ENCODE measurements at regions not wholly inside any gene's neighbourhood (a gene's known extent, or its start where the extent isn't known, plus 50 kb on each side); places are given as distances from the start of the nearest gene placed in this dataset.

DNA sequence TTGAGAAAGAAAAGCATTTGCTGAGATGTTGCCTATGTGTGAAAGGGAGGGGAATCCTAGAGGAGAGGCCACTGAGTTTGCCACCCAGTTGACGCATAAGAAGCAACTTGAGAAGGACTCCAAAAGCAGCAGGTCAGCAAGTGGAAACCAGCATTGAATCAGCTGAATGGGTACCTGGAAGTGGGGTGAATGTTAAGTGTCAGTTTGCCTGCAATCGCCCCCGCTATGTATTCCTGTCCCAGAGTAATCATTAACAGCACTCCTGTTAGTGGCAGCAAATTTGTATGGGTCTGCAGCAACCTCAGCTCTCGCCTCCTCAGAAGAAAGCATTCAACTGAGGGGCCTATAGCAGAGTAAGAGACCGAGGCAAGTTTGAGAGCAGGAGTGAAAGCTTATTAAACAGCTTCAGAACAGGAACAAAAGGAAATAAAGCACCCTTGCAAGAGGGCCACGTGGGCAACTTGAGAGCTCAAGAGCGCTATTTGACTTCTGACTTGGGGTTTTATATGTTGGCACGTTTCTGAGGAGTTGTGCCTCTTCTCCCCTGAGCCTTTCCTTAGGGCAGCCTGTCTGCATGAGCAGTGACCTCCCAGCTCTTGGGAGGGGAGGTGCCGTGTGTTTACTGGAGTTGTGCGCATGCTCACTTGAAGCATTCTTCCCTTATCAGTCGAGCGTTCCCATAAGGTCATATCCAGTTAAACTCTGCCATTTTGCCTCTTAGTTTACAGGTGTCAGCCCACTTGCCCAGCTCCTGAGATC lies 122.6 kb upstream of the PHACTR1 start:
- no peak for DNase-seq

DNA sequence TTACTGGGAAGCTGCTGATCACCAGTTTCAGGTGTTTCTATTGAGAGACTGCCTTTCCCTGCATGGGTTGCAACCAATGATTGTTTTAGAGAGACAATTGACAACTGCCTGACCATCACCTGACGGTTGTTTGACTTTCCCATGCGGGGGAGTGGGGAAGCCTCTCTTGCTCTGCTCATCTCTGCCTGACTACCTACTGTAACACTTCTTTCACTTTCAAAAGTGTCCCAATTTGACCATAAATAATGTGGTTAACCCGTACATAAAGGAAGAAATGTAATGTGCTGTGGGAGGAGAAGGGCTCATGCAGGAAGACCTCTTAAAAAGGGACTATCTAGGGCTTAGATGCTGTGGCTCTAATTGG lies 122.1 kb upstream of the PHACTR1 start:
- DNase-seq: no peak

DNA sequence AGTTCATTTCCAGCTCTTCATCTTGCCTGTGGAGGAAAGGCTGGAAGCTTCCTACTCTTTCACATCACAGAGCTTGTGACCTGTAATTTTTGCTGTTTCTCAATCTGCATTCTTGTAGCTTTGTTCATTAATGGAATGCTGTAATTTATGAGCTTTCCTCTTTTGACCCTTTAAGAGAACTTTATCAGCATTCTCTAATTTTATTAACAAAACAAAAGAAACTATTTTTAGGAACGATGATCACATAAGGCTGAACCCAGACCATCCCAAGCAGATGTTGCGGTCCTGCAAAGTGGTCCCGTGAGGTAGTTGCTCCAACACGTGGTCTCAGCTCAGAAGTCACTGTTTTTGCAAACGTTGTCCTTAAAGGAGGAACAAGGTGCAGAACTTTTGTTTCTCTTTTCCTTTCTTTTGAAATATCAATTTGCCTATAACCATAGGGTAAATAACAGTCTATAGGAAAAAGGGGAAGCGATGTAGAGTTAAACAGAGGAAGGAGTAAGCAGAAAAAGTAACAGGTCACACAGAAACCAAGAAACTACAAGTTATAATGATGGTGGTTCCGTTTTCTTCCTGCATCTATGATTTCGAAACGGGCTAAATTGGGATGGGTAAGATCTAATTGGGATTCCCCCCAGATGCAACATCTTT lies 121.3 kb upstream of the PHACTR1 start:
- no peak for DNase-seq

DNA sequence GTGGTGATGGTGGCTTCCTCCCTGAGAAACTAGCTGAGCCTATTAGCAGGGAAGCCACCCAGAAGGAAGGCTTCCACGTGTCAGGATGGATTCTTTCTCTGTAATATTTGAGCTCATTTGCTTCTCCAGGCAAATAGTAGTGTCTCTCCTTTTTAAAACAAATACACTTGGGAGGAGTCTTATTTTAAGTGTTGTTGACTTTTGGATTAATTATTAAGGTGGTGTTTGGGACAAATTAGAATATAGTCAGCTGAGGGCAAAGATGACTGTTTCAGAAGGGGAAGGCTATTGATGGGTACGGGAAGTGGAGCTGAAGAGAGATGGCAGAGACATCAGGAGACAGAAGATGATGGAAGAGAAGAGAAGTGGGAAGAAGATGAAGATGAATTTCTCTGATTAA lies 119.8 kb upstream of the PHACTR1 start:
- no peak for DNase-seq

DNA sequence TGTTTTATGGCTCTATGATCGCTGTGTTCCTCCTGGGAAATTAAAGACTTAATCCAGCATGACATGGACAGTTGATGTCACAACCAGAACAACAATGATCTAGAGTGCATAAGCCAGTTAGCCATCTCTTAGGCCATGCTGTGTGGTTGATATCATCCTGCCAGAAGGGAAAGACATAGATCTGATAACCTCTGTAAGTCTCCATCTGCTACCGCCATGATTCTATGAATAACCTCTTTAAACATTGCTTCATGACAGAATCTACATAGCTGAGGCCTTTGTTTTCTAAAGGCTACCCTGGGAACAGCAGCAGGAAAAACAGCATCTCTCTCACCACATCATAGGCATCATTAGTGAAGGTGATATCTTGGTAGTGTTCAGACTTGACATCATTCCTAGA lies 117.6 kb upstream of the PHACTR1 start:
- DNase-seq: no peak

DNA sequence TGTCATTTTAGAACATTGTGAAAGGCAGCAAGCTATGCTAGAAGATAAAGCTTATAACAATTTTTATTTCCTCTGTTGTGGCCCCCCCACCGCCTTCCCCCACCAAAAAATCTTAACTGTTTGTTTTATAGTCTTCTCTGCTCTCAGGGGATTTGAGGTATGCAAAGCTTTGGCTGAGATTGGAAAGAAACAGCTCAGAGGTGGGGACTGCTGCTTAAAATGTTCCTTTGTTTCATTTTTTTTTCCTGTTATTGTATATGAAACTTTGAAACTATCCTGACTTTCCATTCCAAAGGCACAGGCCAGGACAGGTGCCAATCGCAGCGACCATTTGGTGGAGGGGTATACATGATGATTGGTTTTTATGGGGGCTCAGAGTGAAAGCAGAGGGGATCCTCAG lies 114.7 kb upstream of the PHACTR1 start:
- DNase-seq: no peak

DNA sequence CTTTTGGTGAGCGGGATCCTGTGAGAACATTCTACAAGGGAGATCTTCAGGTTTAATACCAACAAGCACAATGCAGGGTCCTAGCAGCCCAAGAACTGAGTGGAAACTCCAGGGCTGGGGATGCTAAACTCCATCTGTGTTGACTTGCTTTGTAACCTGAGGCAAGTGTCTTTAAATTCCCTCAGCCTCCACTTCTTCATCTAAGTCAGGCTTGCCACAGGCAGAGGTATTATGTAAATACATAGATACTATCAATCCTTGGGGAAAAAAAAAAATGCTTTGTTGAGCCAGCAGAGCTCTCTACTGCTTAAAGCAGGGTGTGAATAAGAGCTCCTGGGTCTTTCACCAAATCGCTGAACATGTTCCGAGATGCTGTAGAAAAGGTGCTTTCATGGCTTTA lies 114.2 kb upstream of the PHACTR1 start:
- no peak for DNase-seq

DNA sequence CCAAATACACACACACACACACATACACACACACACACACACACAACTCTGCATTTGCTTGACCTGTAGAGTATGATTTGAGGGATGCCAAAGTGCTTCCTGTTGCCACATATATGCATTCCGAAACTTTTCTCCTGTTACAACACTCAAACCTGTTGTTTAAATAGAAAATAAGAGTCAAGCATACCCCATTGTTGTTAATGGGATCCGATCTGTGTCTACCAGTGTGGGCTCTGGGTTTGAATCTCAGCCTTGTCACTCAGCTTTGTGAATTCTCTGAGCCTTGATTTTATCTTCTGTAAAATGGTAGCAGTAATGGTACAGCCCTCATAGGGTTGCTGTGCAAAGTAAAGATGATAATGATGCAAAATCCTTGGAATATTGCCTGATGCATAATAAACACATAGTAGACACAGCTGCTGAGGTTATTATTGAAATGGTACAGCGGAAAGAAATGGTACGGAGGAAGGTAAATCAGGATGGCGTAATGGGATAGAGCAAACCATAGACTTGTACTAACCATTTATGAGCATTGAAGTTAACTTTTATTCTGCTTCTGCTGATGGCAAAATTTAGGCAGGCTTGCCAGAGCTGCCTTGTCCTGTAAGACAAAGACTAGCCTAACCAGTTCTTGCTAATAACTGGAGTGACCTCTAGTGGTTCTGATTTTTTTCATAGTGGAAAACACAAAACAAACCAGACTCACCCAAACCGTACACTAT lies 113.5 kb upstream of the PHACTR1 start:
- DNase-seq: peak; percentile 4

DNA sequence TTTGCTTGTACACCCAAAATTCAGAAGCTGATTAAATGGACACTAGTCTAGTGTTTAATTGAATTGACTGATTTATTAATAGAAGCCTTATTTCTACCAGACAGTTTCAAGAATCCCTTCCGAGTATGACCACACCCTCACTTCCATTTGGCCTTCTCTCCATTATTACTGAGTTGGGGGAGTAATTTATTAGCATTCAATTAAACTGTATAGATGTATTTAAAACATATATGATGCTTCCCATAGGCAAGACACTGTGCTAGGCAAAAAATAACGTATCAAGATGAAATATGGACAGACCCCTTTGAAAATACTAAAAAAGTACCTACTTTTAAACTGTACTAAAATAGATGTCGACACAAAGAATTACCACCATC lies 112.9 kb upstream of the PHACTR1 start:
- no peak for DNase-seq

DNA sequence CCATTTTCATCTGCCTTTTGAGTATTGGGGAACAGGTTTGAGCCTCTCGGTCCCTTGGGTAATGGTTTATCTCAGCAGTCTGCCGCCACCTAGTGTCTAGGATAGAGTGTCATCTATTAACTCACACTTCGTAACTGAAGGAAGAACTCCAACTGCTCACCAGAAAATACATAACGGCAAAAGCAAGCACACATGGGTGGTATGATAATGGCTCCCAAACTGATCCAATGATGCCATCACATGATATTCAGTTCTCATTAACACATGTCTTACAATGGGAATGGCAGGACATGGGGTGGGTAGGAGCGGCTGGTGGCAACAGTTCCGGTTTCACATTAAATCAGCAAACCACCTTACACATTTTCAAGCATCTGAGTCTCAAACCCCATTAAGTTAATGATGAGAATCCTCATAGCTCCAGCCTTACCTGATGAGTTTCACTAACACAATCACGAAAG lies 110.7 kb upstream of the PHACTR1 start:
- peak; percentile 71 for DNase-seq

DNA sequence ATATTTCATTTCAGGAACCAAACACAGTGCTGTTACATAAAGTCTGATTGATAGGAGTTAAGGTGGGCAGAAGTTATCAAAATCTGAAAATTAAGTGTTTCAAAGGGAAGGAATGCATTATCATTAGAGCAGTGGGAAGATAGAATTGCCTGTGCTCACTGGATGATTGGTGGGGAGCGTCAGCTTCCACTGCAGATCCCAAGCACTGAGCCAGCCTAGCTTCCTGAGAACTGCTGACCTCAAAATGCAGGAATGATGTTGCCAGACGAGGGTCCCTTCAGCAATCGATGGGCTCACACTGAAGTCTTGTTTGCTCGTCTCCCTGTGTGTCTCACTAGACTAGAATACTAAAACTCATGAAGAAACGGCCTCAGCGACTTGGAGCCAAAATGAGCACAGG lies 110.0 kb upstream of the PHACTR1 start:
- DNase-seq: no peak

DNA sequence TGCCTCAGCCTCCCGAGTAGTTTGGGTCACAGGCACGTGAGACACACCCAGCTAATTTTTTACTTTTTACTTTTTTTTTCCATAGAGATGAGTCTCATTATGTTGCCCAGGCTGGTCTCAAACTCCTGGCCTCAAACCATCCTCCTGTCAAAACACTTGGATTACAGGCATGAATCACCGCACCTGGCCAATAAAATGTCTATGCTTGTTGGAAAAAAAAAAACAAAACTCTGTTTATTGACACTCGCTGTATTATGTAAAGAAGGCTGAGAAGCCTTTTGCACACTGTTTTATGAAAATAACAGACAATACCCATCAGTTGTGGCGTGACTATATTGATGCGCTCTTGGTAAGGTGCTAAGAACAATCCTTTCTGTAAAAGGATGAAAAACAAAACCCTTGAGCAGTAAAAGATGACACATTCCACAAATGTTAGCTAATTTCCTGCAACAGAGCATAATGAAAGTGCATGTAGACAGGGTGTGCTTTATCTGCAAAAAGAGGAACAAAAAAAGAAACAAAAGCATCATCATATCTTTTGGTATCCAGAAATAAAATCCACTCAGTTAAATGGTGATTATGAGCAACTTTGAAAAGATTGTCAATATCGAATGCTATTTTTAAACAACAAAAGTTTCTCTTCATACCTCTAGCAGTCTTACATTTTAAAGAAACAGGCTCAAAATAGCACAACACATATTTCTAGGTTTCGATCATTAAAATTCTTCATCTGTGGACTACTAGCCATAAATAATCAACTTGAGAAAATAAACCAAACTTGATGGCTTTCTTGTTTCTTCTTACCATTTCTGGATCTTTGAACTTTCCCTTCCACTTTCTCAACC lies 108.3 kb upstream of the PHACTR1 start:
- DNase-seq: peak; percentile 25

DNA sequence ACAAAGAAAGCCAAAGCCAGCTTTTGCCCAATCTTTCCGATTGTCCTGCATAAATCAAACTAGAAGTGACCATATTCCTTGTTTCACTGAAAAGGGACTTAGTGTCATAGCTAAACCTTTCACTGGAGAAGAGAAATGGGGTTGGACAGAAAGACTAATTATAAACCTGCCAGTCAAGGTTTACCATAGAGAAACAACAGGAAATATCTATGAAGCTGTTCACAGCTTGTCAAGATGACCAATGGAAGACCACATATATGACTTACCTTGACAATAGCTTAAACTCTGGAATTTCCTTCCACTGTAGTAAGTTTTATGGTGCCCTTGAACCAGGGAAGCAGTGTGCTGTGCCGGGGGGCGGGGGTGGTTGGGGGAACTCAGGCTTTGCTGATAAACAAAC lies 107.7 kb upstream of the PHACTR1 start:
- DNase-seq: no peak

DNA sequence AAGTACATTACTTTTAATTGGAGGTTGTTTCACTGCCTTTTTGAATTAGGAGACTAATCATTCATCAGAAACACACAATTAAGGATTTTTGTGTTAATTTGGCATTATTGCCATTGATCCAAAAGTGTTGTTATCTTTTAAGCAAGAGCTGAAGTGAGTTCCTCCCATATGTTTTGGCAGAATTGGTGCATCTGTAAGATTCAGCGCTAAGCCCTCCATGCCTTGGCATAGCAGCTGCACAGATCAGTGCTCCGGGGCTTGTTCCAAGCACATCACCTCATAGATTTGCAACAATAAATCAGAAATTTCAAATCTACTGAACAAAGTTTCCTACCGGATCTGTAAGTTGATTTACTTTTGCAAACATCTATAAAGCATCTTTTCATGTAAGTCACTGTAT lies 106.8 kb upstream of the PHACTR1 start:
- DNase-seq: no peak

DNA sequence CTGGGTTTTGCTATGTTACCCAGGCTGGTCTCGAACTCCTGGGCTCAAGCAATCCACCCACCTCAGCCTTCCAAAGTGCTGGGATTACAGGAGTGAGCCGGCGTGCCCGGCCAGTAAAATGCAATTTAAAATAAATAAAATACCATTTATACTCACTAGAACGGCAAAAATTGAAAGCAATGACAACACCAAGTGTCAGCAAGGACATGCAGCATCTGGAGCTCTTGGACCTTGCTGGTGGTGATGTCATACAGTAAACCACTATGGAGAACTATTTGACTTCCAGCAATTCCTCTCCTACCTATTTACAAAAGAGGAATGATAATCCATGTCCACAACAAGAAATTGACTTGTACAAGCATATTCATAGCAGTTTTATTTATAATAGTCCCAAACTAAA lies 105.7 kb upstream of the PHACTR1 start:
- no peak for DNase-seq

DNA sequence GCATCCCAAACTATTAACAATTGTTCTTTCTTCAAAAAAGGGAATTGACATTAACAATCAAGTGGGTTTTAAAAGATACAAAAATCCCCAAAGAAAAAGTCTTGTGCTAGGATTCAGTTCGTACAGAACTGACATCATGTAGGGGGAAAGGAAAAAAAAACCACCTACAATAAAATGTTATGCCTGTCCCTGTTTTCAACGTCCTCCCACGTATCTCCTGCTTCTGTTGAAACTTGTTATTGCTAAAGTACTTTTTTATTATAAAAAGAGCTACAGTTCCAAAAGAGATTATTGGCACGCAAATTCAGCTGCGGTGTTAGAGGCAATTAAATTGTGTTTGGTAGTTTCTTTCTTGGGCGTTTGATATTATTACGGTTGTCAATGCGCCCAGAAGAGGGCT lies 102.8 kb upstream of the PHACTR1 start:
- DNase-seq: no peak

DNA sequence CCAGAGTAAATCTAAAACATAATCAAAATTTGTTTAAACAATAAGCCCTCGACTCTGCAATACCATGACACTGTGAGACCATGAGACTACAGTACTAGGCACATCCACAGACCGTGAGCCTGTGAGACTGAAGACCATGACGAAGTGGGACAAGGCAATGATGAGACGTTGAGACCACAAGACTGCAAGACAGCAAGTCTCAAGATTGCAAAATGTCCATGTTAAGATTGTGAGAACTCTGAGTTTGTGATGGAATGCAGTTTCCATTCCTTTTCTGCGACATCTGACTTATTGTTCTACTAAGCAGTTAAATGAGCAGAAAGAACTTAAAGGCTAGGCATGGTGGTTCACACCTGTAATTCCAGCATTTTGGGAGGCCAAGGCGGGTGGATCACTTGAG lies 102.1 kb upstream of the PHACTR1 start:
- no peak for DNase-seq

DNA sequence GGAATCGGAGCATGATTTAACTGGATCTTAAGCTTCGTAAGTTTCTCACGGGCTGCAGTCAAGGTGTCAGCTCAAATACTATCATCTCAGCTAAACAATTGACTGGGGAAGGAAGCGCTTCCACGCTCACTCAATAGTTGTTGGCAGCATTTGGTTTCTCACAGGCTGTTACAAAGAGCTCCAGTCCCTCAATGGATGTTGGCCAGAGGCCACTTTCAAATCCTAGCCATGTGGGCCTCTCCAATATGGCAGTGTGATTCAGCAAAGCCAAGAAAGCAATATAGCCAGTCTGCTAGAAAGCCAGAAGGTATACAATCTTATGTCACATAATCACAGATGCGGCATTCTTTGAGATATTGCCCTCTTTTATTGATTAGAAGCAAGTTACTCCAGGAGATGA lies 98.3 kb upstream of the PHACTR1 start:
- DNase-seq: no peak

DNA sequence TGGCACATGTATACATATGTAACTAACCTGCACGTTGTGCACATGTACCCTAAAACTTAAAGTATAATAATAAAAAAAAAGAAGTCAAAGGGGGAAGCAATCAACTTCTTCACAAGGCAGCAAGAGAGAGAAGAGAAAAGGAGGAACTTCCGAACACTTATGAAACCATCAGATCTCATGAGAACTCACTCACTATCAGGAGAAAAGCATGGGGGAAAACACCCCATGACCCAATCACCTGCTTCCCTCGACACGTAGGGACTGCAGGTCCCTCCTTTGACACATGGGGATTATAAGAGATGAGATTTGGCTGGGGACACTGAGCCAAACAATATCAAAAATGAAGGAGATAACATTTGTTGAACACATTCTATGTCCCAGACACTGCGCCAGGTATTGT lies 94.8 kb upstream of the PHACTR1 start:
- DNase-seq: no peak

DNA sequence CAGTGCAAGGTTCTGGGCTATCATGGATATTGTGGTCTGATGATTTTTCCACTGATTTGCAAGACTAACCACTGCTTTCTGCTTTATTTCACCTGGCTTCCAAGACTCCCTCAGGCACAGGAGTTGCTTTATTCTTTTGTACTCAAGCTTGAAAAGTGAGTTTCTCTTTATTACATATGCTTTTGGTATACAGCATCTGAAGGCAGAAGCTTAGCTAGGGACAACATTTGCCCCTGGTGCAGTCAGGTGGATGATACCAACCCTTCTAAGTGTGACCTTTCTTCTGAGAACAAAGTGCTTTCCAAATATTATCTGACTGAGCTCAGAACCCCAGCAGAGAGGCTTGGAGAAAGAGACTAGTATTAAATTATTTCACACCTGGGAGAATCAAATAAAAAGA lies 94.0 kb upstream of the PHACTR1 start:
- DNase-seq: no peak

DNA sequence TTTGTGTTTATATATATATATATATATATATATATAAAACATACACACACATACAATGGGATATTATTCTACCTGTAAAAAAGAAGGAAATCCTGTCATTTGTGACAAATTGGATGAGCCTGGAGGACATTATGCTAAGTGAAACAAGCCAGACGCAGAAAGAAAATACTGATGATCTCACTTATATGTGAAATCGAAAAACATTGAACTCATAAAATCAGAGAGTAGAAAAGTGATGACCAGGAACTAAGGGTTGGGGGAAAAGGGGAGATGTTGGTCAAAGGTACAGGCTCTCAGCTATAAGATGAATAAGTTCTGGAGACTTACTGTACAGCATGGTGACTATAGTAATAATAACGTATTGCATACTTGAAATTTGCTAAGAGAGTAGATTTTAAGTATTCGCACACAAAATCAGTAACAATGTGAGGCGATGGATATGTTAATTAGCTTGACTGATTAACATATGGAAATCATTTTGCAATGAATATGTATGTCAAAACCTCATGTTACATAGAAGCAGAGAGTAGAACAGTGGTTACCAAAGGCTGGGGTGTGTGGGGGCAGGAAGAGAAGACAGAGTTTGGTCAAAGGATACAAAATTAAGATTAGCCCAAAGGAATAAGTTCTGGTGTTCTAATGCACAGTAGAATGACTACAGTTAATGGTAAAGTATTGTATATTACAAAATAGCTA lies 92.3 kb upstream of the PHACTR1 start:
- DNase-seq: no peak

DNA sequence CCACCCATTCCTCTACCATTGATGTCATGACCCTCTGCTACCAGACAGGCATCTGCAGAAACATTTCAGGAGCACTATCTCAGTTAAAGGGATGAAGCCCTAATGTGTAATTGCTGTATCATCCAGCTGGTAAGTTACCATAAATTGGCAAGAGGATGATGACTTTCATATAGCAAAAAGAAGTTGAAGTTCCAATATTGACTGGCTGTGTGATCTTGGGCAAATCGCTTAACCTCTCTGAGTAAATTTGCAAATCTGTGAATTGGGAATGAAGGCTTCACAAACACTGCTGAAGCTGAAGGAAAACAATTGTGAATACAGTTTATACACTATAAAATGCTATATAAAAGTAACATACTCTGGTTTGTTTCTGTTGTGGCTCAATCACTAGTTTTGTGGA lies 89.5 kb upstream of the PHACTR1 start:
- no peak for DNase-seq

DNA sequence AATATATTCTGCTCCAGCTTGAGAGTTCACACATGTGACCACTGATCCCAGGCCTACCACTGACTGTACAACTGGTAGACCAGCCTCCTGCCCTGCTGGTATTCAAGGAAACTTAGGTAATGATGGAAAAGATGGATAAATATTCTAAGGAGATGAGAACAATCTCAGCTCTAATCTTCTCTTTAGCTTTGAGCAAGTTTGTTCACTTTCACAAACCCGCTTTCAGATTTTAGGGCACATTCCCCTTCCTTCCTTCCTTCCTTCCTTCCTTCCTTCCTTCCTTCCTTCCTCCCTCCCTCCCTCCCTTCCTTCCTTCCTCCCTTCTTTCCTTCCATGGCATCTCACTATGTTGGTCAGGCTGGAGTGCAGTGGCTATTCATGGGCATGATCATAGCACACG lies 88.2 kb upstream of the PHACTR1 start:
- DNase-seq: no peak
